ENCODE measurements at regions not wholly inside any gene's neighbourhood (a gene's known extent, or its start where the extent isn't known, plus 50 kb on each side); places are given as distances from the start of the nearest gene placed in this dataset.

DNA sequence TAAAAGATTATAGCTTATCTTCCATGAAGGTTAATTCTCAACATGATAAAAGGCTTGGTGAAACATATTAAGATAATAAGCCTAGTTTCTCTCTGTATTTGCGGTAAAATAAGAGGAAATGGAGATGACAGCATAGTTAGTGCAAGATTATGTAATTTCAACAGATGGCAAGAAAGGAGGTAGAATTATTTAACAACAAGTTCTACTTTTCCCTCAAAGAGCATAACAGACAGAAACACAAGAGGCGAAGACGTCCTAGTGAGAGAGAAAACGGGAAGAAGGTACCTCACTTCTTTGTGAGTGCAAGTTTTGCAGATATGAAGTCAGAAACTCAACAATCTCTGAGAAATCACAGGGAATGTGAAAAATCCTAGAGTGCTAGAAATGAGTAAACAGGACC, 144.8 kb upstream of the ADCY2 start:
- TF ChIP-seq, protein P1, sequence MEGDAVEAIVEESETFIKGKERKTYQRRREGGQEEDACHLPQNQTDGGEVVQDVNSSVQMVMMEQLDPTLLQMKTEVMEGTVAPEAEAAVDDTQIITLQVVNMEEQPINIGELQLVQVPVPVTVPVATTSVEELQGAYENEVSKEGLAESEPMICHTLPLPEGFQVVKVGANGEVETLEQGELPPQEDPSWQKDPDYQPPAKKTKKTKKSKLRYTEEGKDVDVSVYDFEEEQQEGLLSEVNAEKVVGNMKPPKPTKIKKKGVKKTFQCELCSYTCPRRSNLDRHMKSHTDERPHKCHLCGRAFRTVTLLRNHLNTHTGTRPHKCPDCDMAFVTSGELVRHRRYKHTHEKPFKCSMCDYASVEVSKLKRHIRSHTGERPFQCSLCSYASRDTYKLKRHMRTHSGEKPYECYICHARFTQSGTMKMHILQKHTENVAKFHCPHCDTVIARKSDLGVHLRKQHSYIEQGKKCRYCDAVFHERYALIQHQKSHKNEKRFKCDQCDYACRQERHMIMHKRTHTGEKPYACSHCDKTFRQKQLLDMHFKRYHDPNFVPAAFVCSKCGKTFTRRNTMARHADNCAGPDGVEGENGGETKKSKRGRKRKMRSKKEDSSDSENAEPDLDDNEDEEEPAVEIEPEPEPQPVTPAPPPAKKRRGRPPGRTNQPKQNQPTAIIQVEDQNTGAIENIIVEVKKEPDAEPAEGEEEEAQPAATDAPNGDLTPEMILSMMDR (IDR thresholded peaks at IDR 0.05; ENCODE audit: insufficient read depth, low read length, poor library complexity, severe bottlenecking): no peak
- no peak for TF ChIP-seq EZH2phosphoT487 (conservative IDR thresholded peaks at IDR 0.05; ENCODE audit: low read length)

Measured in SU-DHL-6 (cell line).